SH-SY5Y (cell line): ENCODE measurements at regions not wholly inside any gene's neighbourhood (a gene's known extent, or its start where the extent isn't known, plus 50 kb on each side); places are given as distances from the start of the nearest gene placed in this dataset.

Experiments
- GATA2 ChIP-seq: IDR thresholded peaks from 2 replicates; pipeline ENCODE4 v1.6.1; 2011; ENCODE audit warnings: mild to moderate bottlenecking, low read depth, low read length
- GATA3 ChIP-seq: IDR thresholded peaks from 2 replicates; pipeline ENCODE4 v1.6.1; 2011; ENCODE audit warnings: low read depth, mild to moderate bottlenecking, low read length, moderate library complexity

DNA sequence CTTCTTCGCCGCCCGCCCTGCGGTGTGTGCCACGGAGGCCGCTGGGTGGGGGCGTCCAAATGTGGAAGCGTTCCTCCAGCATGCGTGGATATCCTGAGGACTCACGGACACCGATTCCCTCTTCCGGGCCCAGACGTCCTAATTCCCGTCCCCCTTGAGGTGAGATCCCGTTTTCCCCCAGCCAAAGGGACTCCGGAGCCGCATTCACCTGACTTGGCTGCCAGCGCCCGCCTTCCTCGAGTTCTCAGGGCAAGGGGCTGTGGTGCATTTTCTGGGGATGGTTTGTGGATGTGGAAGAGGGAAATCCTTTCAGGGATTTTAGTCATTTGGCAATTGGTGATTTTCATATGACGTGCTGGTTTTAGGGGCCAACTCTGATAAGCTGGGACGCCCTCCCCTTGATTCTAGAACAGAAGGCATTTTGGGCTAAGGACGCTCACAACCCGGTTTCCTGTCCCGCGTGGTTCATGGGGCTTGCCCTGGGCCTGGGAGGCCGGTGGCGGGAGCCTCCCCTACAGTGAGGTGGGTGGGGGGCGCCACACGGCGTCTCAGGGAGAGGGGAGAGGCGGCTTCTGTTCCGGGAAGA lies 165.4 kb downstream of the ACTR3B start:
- no peak for TF ChIP-seq GATA2
- no peak for TF ChIP-seq GATA3
